ENCODE measurements at regions not wholly inside any gene's neighbourhood (a gene's known extent, or its start where the extent isn't known, plus 50 kb on each side); places are given as distances from the start of the nearest gene placed in this dataset.
A peak's percentile ranks its signal among the peaks of the same experiment; 100 is the strongest.

- Histone ChIP-seq H3K14ac (replicated peaks; ENCODE audit: low read depth, low read length) (no peak overlapping the region), H3K9ac (ENCODE audit: low read depth, low read length) (no peak overlapping the region), H3K4ac (ENCODE audit: low read depth, low read length) (no peak overlapping the region), H3K4me1 (ENCODE audit: control insufficient read depth, insufficient read depth, low read length) (no peaks in the 10 kb centered on the region), H2BK20ac (ENCODE audit: low read depth, low read length) (no peak overlapping the region), H3K36me3 (ENCODE audit: control insufficient read depth, insufficient read depth, low read length) (no peaks in the 10 kb centered on the region), H3K27ac (ENCODE audit: insufficient read depth, low read length) (no peak overlapping the region), H3K9me1 (ENCODE audit: insufficient read depth, low read length) (no peaks in the 10 kb centered on the region), H3K56ac (ENCODE audit: extremely low read depth, insufficient read depth, low read length) (no peak overlapping the region), H3K18ac (ENCODE audit: low read depth, low read length) (no peak overlapping the region), H4K8ac (ENCODE audit: low read depth in 2 of 2, low read length in 2 of 2) (no peak overlapping the region), H4K91ac (ENCODE audit: insufficient read depth, low read depth, low read length) (no peak overlapping the region), H2AK9ac (replicated peaks; ENCODE audit: low read depth, low read length, poor library complexity) (peak overlapping the region; percentile 50), H3K23ac (ENCODE audit: low read depth, low read length) (no peak overlapping the region), H4K5ac (ENCODE audit: low read depth, low read length) (no peak overlapping the region), H3K9me3 (ENCODE audit: control insufficient read depth, insufficient read depth, low read length) (peaks cover 3% of the 10 kb centered on the region; the same call in 1 of the 2 replicates), H3K27me3 (ENCODE audit: control insufficient read depth, insufficient read depth, low read length) (no peaks in the 10 kb centered on the region), H2BK5ac (ENCODE audit: low read depth, low read length, poor library complexity, severe bottlenecking) (no peak overlapping the region), H2AFZ (replicated peaks; ENCODE audit: low read length, poor library complexity) (no peak overlapping the region), H3K79me1 (ENCODE audit: low read depth in 1 of 2, low read length in 2 of 2) (no peaks in the 10 kb centered on the region), H3K4me3 (ENCODE audit: insufficient read depth, low read depth, low read length) (no peak overlapping the region), H2AK5ac (ENCODE audit: low read depth, low read length) (no peak overlapping the region), H2BK120ac (ENCODE audit: low read depth, low read length) (no peak overlapping the region), H3K4me2 (ENCODE audit: low read depth, low read length) (no peak overlapping the region), H2BK15ac (ENCODE audit: low read depth, low read length) (no peak overlapping the region), H4K20me1 (ENCODE audit: insufficient read depth, low read length) (no peaks in the 10 kb centered on the region)
- no peak for TF ChIP-seq CHD1 (IDR thresholded peaks at IDR 0.05; ENCODE audit: low read depth, low read length)
- no peak for TF ChIP-seq MXI1 (IDR thresholded peaks at IDR 0.05; ENCODE audit: borderline replicate concordance, low read depth, low read length)
- TF ChIP-seq ELK1 (IDR thresholded peaks at IDR 0.05; ENCODE audit: borderline replicate concordance, low read depth, low read length) = no peak
- TF ChIP-seq RAD21 (IDR thresholded peaks at IDR 0.05; ENCODE audit: low read length) = no peak
- TF ChIP-seq CEBPB (IDR thresholded peaks at IDR 0.05; ENCODE audit: low read depth, low read length) = no peak
- TF ChIP-seq POLR2A (IDR thresholded peaks at IDR 0.05; ENCODE audit: low read depth, low read length) = no peak
- TF ChIP-seq, protein P1, sequence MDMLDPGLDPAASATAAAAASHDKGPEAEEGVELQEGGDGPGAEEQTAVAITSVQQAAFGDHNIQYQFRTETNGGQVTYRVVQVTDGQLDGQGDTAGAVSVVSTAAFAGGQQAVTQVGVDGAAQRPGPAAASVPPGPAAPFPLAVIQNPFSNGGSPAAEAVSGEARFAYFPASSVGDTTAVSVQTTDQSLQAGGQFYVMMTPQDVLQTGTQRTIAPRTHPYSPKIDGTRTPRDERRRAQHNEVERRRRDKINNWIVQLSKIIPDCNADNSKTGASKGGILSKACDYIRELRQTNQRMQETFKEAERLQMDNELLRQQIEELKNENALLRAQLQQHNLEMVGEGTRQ (IDR thresholded peaks at IDR 0.05; ENCODE audit: low read depth, low read length) = no peak
- TF ChIP-seq, protein P2, sequence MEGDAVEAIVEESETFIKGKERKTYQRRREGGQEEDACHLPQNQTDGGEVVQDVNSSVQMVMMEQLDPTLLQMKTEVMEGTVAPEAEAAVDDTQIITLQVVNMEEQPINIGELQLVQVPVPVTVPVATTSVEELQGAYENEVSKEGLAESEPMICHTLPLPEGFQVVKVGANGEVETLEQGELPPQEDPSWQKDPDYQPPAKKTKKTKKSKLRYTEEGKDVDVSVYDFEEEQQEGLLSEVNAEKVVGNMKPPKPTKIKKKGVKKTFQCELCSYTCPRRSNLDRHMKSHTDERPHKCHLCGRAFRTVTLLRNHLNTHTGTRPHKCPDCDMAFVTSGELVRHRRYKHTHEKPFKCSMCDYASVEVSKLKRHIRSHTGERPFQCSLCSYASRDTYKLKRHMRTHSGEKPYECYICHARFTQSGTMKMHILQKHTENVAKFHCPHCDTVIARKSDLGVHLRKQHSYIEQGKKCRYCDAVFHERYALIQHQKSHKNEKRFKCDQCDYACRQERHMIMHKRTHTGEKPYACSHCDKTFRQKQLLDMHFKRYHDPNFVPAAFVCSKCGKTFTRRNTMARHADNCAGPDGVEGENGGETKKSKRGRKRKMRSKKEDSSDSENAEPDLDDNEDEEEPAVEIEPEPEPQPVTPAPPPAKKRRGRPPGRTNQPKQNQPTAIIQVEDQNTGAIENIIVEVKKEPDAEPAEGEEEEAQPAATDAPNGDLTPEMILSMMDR (conservative IDR thresholded peaks at IDR 0.05; ENCODE audit: low read depth, low read length) = no peak
- no peak for TF ChIP-seq MAFK (IDR thresholded peaks at IDR 0.05; ENCODE audit: low read depth, low read length)
- TF ChIP-seq BHLHE40 (IDR thresholded peaks at IDR 0.05; ENCODE audit: low read depth, low read length) = no peak
- no peak for TF ChIP-seq FOS (IDR thresholded peaks at IDR 0.05; ENCODE audit: low read depth, low read length)
- TF ChIP-seq RCOR1 (IDR thresholded peaks at IDR 0.05; ENCODE audit: insufficient replicate concordance, low read length) = no peak
- in situ Hi-C loops (cut with MboI; ENCODE audit: low sequenced_read_pairs) (no loop called here), dilution Hi-C loops (cut with HindIII; ENCODE audit: low sequenced_read_pairs, unreplicated experiment) (no loop called here), intact Hi-C loops (cut with micrococcal nuclease) (no loop called here)
- no peak for ATAC-seq (ENCODE audit: low read depth)
- no TSS peak for BruUV-seq (replicated peaks)
- ChIA-PET CTCF (no interaction called here), POLR2A (ENCODE audit: unreplicated experiment) (no interaction called here)
- WGBS, 2 experiments (ENCODE audit: extremely low coverage in 2 of 2, insufficient read length in 1 of 2) = 38% methylated on average over 7 of the region's 12 CpGs; no CpG with 5 or more reads in 1 of the 2 experiments
- no peak for DNase-seq
Observed at GRCh38 chr16:14347706-14348105, 276.6 kb downstream of the MRTFB start.
